ENCODE measurements at regions not wholly inside any gene's neighbourhood (a gene's known extent, or its start where the extent isn't known, plus 50 kb on each side); places are given as distances from the start of the nearest gene placed in this dataset.
A peak's percentile ranks its signal among the peaks of the same experiment; 100 is the strongest.

GRCh38 chr6:113401231-113401630 is 455.9 kb upstream of the MARCKS start:
- no peak for DNase-seq (ENCODE audit: low read depth)

GRCh38 chr6:113402544-113402943 is 454.6 kb upstream of the MARCKS start:
- no peak for DNase-seq (ENCODE audit: low read depth)

GRCh38 chr6:113403966-113404595 is 453.1 kb upstream of the MARCKS start:
- DNase-seq (ENCODE audit: low read depth), result no peak

- DNase-seq (ENCODE audit: low read depth), result no peak
Measured at GRCh38 chr6:113405326-113406047, 451.7 kb upstream of the MARCKS start.

- no peak for DNase-seq (ENCODE audit: low read depth)
Measured at GRCh38 chr6:113406048-113406695, 451.0 kb upstream of the MARCKS start.

GRCh38 chr6:113411011-113411410 is 446.1 kb upstream of the MARCKS start:
- DNase-seq (ENCODE audit: low read depth), result peak; percentile 23

- DNase-seq (ENCODE audit: low read depth), result no peak
Measured at GRCh38 chr6:113412589-113413357, 444.4 kb upstream of the MARCKS start.

- DNase-seq (ENCODE audit: low read depth), result peak; percentile 77
Measured at GRCh38 chr6:113414511-113414910, 442.6 kb upstream of the MARCKS start.

- DNase-seq (ENCODE audit: low read depth), result no peak
Measured at GRCh38 chr6:113416170-113416569, 441.0 kb upstream of the MARCKS start.

- DNase-seq (ENCODE audit: low read depth), result no peak
Measured at GRCh38 chr6:113420290-113420689, 436.9 kb upstream of the MARCKS start.

GRCh38 chr6:113421997-113422396 is 435.1 kb upstream of the MARCKS start:
- DNase-seq (ENCODE audit: low read depth), result no peak

GRCh38 chr6:113423956-113424355 is 433.2 kb upstream of the MARCKS start:
- DNase-seq (ENCODE audit: low read depth), result no peak

- no peak for DNase-seq (ENCODE audit: low read depth)
Measured at GRCh38 chr6:113425977-113426660, 431.0 kb upstream of the MARCKS start.

- DNase-seq (ENCODE audit: low read depth), result no peak
Measured at GRCh38 chr6:113427617-113428016, 429.5 kb upstream of the MARCKS start.

- peak; percentile 24 for DNase-seq (ENCODE audit: low read depth)
Measured at GRCh38 chr6:113428702-113429101, 428.4 kb upstream of the MARCKS start.

- no peak for DNase-seq (ENCODE audit: low read depth)
Measured at GRCh38 chr6:113432521-113433334, 424.4 kb upstream of the MARCKS start.

GRCh38 chr6:113433335-113433991 is 423.7 kb upstream of the MARCKS start:
- DNase-seq (ENCODE audit: low read depth), result no peak

GRCh38 chr6:113434641-113435040 is 422.5 kb upstream of the MARCKS start:
- DNase-seq (ENCODE audit: low read depth), result no peak

- DNase-seq (ENCODE audit: low read depth), result peak; percentile 42
Measured at GRCh38 chr6:113437566-113437965, 419.6 kb upstream of the MARCKS start.

GRCh38 chr6:113439866-113440265 is 417.3 kb upstream of the MARCKS start:
- DNase-seq (ENCODE audit: low read depth), result no peak
